Stimulated activated CD4-positive, alpha-beta T cell treated with anti-CD3 and anti-CD28 coated beads, Interleukin-1b, Interleukin-23, amount 100 ng/mL, for 48 hours (primary cell): ENCODE measurements at regions not wholly inside any gene's neighbourhood (a gene's known extent, or its start where the extent isn't known, plus 50 kb on each side); places are given as distances from the start of the nearest gene placed in this dataset.
"Not testable (repeated sequence)": the region's sequence is repeated elsewhere in the genome, so short reads cannot be mapped to it uniquely, and the experiment has no call there.

Source experiments
- DNase-seq: peaks from one replicate; pipeline ENCODE4 v3.0.0-alpha.2; 2020

DNA sequence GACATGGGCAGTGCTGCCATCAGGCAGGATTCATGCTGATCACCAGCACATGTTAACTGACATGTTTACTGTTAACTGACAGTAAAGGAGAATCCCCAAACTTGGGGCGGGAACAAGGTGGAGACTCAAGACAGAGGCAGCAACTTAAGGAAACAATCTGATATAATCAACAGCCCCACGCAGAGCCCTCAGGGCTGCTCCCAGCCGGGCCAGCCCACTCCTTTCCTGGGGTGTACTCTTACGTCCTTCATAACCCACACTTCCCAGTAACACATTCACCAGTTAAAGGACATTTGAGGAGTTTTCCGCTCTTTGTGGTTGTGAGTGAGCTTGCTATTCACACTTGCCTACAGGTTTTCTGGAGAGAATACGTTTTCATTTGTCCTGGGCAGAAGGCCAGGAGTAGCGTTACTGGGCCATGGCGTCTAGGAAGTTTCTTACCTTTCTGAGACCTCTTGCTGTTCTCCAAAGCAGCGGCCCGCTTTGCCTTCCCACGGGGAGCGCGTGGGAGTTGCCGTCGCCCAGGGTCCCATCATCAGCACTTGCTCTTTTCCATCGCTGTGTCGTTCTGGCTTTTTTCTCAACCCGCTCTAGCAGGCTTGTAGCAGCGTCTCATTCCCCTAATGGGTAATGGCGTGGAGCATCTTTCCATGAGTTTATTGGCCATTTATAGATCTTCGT, 56.4 kb downstream of the FOXF2 start:
- no peak for DNase-seq

DNA sequence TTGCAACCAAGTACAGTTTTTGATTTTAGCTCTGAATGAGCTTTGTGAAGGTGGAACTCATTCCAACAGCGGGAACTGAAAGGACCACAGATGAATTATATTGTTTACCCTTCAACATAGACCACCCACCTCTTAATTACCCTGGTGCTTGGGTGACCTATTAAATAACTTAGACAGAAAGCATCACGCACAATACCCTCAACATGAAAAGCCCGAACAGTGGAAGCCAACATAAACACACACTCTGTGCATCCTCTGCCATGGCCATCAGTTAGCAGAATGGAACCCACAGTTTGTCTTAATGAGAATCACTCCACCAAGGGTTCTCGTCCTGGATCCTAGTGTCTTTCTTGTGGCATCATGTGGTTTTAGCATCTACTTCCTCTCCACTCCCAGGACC, 60.5 kb downstream of the FOXF2 start:
- DNase-seq: no peak

DNA sequence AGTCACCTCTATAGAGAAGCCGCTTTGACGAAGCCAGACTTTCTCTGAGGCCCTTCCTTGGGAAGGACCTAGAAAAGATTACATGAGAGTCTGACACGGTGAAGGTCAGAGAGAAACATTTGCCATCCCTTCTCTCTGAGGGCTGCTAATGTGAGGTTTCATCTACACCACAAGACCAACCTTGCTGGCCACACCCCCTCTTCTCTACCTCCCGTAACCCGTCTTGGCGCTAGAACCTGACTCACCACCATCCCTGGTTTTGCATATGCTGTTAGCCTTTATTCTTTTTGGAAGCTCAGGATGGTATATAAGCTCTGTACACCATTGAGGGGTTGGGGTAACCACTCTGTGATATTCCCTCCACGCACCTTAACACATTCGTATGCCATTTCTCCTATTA, 63.6 kb downstream of the FOXF2 start:
- no peak for DNase-seq

DNA sequence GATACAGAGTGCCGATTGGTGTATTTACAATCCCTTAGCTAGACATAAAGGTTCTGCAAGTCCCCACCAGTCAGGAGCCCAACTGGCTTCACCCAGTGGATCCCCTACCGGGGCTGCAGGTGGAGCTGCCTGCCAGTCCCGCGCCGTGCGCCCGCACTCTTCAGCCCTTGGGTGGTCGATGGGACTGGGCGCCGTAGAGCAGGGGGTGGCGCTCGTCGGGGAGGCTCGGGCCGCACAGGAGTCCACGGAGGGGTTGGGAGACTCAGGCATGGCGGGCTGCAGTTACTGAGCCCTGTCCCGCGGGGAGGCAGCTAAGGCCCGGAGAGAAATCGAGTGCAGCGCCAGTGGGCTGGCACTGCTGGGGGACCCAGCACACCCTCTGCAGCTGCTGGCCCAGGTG, 67.4 kb downstream of the FOXF2 start:
- DNase-seq: not testable (repeated sequence)

DNA sequence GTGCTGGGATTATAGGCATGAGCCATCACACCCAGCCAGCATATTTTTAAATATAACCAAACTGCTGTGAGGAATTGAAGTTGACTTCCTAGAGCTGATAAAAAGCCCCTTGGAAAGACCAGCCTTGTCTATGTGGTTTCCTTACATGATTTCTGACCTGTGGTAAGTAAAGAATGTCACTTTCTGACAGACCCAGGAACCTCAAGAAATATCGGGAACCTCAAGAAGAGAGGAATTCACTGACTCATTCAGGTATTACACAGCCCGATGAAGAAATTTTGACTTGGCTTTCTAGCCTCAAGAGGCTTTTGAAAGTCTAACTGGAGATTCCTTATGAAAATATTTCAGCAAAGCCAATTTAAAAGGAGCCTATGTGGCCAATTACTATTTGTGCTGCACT, 71.8 kb downstream of the FOXF2 start:
- no peak for DNase-seq

DNA sequence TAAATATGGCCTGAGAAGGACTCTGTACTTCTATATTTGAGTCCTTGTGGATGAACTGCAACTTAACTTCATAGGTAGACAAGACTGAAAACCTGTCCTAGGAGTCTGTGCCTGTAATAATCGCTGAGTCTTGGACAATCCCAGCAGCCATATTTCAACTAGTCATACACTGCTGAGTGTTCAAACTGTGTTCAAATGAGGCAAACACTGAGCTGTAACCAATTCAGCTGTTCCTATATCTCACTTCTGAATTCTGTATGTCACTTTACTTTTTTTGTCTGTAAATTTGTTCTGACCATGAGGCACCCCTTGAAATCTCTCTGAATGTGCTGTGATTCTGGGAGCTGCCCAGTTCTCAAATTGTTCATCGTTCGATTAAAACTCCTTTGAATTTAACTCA, 72.4 kb downstream of the FOXF2 start:
- no peak for DNase-seq

DNA sequence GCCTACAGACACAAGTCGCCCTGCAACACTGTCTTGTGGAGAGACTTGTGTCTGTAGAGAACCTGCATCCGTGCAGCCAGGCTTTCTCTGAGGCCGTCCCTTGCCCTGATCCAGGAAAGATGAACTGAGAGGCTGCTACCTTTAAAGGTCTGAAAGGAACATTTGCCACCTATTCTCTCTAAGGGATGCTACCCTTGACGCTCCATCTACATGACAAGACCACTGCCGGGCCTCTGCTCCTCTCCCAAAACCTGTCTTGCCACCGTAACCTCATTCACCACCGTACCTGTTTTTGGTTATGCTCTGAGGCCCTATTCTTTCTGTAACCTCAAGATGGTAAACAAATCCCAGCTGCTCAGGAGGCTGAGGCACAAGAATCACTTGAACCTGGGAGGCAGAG, 73.9 kb downstream of the FOXF2 start:
- DNase-seq: no peak

DNA sequence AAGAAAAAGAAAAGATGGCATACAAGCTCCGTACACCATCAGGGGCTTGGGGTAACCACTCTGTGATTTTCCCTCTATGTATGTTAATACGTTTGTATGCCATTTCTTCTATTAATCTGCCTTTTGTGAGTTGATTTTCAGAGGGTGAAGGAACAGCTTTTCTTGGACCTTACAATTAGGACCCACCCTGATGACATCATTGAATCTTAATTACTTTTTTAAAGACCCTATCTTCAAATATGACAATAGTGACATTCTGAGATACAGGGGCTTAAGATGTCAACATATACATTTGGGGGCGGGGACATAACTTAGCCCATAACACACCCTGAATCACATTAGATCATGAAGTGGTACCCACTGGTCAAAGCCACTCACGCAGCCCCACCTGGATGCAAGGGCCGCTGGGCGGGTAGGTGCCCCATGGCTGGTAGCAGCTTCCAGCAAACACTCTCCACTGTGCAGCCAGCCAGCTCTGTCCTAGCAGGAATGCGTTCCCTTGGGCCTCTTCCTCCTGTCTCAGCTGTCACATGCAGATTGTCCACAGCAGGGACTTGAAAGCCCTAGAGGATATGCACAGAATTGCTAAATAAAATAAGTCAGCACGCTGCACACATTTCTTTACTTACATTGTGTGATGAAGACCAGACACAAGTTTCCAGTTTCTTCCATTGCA, 74.5 kb downstream of the FOXF2 start:
- no peak for DNase-seq

DNA sequence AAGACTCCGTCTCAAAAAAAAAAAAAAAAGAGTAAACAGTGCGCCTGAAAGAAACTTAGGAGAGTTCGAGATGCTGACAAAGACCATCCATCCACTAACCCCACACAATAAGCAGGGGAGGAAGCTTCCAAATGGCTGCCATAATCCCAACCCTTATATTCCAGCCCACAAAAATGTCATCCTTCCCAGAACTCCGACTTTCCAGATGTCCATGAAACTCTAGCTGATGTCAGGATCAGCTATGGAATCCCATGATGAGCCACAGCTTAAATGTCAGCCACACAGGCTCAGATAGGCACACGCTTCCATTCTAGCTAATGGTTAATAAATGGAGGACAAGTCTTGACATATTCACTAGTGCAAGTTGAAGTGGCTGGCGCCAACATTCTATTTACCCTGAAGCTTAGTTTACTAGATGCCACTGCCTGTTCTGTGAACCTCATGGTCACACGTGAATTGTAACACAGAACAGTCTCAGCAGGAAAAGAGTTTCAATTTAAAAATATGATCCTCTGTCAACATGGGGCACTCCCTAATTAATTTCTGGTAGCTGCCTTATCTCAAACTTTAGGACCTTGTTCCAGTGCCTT, 75.5 kb downstream of the FOXF2 start:
- no peak for DNase-seq

DNA sequence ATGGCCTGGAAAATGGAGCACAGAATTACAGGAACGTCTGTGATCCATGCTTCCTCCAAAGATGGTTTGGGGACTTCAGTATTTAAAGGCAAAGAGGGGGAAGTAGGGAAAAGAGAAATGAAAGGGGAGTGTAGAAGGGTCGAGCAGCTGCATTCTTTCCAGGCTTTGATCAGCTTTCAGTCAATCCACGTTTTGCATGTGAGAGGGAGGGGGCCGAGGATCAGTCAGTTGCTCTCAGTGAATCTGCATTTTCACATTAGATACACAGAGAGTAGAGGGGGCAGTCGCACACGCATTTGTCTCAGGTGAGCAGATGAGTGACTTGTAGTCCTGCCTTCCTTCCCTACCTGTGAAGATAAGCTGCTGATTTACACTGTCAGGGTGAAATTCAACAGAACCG, 78.8 kb downstream of the FOXF2 start:
- no peak for DNase-seq

DNA sequence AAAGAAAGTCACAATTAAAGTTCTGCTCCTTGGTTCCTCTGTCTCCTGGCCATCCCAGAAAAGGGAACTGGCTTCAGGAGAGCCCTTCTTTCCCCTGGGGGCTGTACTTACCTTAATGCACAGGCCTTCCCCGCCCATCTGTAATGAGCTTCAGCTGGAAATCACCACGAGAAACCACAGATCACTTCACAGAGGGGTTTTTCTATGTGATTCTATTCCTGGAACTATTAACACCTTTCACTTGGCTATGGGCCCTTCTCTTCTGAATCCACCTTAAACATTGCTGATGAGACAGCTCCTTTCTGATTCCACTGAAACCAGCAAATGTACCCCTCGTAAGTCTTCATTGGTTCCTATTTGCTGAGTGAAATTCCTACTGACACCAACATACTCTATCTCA, 80.7 kb downstream of the FOXF2 start:
- DNase-seq: no peak

DNA sequence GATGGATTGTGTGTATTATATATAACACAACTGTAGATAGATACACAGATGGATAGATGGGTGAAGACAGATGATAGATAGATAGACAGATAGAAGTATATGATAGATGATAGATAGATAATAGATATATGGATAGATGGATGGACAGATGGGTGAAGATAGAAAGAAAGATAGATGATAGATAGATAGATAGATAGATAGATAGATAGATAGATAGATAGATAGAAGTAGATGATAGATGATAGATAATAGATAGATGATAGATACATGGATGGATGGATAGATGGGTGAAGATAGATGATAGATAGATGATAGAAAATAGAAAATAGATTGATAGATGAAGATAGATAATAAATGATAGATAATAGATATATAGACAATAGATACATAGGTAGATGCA, 83.3 kb downstream of the FOXF2 start:
- no peak for DNase-seq

DNA sequence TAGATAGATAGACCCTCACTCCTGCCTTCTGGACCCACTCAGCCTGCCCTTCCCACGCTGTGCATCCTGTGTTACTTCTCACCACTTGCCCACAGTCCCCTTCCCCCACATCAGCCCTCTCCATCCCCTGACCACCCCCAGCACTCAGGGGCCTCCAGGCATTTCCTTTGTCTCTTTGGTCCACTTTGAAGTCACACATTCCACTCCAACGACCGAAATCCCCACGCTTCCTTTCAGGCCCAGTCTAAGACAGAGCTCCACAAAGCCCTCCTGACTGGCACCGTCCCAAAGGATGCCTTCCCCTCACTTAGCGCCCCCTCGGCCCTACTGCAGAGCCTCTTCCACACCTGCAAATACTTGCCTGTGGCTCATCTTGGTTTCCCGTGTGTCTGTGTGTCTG, 83.8 kb downstream of the FOXF2 start:
- no peak for DNase-seq

DNA sequence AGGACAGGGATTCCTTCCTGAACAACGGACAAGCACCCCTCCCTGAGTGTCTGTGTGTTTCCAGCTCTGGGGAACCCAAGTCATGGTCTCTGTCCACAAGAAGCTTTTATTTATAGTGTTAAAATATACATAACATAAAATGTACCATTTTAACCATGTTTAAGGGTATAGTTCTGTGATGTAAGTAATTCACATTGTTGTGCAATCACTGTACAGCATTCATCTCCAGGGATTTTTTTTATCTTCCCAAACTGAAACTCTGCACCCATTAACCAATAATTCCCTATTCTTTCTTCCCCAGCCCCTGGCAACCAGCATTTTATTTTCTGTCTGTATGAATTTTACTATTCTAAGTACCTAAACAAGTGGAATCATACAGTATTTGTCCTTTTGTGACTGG, 84.2 kb downstream of the FOXF2 start:
- DNase-seq: no peak

DNA sequence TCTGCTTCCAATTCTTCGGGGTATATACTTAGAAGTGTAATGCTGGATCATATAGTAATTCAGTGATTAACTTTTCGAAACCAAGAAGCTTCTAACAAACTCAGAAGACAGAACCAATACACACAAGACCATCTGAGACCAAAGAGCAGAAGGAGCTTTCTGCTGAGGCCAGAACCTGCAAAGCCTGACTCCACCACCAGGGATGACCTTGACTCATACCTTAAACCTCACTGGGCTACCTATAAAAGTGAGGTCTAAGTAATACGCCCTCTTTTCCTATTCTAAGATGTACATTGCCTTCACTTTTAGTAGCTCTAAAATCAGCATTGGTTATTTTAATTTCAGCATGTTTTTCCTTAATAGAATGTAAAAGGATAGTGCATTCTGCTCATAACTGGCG, 84.8 kb downstream of the FOXF2 start:
- no peak for DNase-seq

DNA sequence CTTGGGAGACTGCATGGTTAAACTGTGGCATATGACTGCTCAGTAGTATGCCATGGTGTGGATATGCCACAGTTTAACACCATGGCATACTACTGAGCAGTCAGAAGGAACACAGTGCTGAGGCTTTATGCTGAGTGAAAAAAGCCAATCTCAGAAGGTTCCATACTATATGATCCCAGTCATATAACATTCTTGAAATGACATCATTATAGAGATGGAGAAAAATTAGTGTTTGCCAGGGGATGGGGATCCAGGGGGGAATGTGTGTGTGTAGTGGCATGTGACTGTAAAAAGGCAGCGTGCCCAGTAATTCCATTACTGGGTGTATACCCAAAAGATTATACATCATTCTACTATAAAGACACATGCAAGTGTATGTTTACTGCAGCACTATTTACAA, 85.8 kb downstream of the FOXF2 start:
- DNase-seq: no peak

DNA sequence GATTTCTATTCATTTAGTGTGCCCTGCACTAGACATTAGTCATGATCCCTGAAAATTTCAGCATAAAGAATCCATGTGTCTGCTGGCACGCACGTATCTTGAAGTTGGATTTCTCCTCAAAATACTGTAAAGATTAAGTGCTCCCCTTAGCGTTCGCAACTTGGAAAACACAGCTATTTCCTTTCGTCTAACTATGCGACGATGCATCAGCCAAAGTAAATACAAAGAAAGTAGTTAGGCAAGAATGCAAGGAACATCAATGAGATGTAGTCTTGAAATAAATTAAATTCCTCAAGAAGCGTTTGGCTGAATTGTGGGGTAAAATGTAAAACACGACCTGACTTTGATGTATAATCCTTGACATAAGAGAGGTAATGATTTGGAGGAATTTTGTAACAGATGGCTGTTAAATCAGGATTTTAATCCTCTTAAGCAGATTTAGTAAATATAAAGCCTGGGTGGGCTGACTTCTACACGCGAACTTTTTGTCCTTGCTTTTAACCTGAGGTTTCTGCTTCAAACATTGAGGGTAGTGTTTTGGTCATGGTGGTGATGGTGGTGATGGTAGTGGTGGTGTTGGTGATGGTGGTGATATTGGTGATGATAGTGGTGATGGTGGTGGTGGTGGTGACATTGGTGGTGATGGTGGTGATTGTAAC, 88.2 kb downstream of the FOXF2 start:
- no peak for DNase-seq

DNA sequence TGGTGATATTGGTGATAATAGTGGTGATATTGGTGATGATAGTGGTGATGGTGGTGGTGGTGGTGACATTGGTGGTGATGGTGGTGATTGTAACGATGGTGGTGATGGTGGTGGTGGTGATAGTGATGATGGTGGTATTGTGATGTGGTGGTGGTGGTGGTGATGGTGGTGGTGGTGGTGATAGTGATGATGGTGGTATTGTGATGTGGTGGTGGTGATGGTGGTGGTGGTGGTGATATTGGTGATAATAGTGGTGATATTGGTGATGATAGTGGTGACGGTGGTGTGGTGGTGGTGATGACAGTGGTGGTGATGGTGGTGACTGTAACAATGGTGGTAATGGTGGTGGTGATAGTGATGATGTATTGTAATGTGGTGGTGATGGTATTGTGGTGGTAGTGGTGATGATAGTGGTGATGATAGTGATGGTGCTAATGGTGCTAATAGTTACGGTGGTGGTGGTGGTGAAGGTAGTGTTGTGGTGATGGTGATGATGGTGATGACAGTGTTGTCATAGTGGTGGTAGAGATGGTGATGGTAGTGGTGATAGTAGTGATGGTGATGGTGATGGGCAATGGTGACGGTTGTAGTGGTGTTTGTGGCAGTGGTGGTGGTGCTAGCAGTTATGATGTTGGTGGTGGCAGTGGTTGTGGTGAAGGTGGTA, 88.9 kb downstream of the FOXF2 start:
- not testable (repeated sequence) for DNase-seq

DNA sequence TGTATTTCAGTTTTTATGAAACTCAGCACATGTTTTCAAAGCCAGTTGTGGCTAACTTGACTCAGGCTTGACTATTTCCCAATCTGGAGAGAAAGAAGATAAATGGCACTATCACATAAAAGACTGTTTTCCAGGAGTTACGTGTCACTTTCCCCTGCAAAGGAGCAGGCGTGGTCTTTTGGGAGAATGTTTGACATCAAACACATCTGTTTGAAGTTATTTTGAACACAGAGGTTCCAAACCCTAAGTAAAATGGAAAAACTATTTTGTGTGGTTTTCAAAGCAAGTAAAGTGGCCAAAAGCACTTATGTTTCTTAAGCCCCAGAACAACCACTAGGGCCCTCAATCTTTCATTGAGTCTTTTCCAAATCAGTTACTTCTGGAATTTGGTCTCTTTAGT, 89.7 kb downstream of the FOXF2 start:
- no peak for DNase-seq

DNA sequence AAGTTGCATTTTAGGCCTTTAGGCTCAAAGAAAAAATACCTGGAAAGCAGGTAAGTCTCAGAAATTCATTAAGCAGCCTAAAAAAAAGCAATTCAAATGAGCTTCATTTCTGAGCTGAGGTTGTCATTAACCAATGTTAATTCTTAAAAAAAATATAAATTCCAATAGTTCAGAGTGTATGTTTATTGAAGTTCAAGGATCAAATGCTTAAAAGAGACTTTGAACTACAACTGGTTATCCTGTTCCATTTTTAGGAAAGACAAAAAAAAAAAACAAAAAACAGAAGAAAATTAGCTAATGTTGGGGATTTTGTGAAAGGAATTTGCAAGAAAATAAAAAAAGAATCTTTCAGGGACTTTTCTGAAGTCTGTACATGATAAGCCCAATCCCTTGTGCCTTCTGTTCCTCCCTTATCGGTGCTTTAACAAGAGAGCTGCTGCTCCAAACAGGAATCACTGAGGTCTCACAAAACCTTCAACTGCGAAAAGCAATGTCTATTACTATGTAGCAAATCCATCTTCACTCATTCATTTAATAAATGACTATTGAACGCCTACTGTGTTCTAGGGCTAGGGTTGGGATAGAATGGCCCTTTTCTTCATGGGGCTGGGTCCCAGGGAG, 90.3 kb downstream of the FOXF2 start:
- no peak for DNase-seq

DNA sequence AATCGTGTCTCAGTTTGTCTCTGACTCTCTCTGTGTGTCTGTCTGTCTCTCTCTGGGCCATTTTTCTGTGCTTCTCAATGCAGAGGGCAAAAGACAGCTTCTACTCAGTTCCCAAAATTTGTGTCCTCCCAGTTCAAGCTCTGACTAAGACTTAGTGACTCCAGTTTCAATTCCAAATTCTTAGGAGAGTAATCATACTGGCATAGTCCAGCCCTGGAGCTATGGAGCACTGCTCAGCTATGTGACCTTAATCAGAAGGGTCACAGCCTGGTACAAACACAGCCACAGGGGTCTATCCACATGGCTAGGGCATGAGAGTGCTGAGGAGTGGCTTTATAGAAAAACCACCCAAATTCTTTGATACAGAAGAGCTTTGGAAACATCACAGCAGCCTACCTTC, 91.9 kb downstream of the FOXF2 start:
- no peak for DNase-seq

DNA sequence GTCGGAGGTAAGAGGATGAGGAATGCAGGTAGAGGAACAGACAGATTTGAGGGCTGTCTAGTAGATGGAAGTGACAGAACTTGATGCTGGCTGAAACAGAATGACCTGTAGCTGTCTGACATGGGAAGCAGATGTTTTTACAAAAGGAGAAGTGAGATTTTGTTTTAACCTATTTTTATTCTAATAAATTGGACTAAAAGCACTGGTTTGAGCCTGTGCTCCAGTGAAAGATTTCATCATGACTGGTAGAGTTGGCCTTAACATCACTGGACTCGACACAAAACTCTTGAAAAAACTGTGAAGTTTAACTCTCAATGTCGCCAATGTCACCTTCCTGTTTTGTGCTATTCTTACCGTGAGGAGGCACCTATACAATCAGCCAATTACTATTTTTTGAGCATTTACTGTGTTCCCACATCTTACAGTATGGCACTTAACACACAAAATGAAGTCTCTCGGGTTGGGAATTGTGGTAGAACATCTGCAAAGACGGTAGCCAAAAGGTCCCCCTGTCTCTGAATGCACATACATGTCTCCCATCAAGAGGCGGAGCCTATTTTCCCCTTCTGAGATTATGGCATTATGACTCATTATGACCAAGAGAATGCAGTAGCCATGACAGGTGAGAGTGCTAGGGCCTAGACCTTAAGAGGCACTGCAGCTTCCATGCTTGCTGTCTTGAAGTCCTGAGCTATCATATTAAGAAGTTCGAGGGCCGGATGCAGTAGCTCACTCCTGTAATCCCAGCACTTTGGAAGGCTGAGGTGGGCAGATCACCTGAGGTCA, 93.2 kb downstream of the FOXF2 start:
- DNase-seq: no peak
